NCI-H1436 (cell line): ENCODE measurements at regions not wholly inside any gene's neighbourhood (a gene's known extent, or its start where the extent isn't known, plus 50 kb on each side); places are given as distances from the start of the nearest gene placed in this dataset.

Experiments
- DNase-seq: peaks from one replicate; lab custom pipeline; 2025; lab: John Stamatoyannopoulos, UW

DNA sequence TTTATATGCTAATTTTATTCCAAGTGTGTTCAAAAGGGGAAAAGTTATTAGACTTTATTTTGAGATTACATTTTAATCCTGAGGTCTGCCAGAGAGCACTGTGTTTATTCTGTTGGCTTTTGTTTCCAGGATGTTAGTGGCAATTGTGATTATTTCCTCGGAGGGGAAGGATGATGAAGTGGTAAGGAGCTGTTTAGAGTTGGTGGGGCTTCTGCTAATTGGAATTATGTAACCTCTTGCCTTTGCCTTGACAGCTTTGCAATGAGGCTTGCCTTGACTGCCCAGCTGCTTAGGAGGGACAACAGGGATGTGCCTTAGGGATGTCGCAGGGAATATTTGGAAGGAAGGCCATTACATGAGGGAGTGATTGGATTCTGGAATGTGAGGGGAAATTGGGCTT lies 89.7 kb upstream of the E2F8 start:
- DNase-seq: no peak

DNA sequence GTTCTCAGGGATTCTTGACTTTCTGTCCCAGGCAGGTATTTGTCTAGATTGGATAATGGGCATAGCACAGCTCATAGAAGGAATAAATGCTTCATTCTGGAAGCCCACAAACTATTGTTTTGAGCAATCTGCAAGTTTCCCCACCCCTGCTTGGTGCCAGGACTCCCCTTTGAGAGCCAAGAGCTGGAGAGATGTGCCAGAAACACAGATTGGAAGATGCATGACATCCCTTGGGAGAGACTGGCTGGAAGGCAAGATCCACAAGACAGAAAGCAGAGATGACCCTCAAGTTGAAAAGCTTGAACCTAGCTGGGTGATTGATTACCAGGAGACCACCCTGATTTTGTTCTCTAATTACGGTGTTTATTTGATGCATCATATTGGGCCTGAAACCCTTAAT lies 89.2 kb upstream of the E2F8 start:
- no peak for DNase-seq

DNA sequence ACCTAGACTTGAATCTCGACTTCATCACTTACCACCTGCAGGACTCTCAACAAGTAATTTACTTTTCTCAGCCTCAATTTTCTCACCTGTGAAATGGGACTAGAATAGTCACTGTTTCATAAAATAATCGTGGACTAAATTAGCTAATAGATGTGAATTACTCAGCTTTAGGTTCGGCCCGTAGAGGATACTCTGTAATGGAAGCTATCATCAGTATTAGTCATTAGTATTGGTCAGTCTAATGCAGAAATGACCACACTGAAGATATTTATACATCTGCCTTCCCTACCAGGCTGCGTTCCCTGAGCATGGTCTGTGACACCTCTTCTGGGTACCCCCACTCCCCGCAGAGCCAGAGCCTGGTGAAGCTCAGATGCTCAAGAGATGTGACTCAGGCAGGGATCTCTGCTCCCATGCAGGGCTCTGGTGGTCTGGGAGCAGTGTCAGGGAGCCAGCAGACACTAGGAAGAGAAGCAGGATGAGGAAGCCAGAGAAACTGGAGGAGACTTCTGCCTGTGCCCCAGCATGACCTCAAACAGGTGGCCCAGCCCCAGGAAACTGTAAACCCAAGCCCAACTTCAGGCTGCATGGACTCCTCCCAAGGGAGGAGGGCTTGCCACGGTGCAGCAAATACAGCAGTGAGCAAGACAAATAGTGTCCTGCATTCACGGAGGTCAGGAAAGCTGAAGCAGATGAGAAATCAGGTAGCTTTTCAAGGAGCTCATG lies 88.0 kb upstream of the E2F8 start:
- DNase-seq: no peak

DNA sequence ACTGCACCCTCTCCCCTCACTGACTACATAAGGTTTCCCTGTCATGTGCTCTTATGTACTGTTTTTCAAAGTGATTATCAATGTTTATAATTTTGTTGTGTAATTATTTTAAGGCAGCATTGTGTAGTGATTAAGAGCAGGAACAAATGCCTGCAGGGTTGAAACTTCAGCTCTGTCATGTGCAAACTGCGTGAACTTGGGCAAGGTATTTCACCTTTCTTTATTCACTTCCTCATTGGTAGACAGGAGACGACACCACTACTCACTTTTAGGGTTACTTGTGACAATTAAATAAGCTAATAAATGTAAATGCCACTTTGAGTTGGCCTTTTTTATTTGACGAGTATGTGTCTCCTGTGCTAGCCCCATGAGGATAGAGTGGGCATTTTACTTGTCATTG lies 86.5 kb upstream of the E2F8 start:
- no peak for DNase-seq

DNA sequence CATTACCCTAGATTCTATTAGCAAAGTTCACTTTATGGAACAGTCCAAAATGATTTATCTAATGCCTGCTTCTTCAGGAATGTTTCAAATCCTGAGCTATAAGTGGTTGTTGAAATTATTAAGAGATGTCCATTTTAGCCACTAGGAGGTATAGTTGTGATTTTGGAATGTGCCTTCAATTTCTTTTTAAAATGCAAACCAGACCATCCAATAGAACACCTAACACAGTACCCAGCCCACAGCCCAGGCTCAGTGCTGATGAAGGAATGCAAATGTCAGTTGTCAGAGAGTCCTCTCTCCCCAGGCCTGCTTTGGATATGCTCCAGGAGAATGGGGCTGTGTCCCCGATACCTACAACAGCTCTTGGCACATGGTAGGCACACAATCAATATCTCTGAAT lies 85.8 kb upstream of the E2F8 start:
- DNase-seq: no peak

DNA sequence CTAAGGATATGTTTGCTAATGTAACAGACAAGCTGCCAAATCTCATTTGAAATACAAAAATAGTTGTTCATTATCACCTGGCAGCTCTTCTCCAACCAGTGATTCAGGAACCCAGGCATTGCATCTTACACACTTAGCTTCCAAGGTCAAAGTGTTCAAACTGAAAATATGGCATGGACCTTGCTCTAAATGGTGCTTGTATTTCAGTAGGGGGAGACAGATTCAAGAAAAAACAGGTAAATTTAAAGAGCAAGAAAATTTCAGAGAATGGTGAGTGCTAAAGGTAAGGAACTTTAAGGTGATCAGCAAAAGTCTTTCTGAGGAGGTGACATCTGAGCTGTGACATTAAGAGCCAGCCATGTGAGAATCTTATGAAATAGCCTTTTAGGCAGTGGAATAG lies 82.8 kb upstream of the E2F8 start:
- DNase-seq: no peak

DNA sequence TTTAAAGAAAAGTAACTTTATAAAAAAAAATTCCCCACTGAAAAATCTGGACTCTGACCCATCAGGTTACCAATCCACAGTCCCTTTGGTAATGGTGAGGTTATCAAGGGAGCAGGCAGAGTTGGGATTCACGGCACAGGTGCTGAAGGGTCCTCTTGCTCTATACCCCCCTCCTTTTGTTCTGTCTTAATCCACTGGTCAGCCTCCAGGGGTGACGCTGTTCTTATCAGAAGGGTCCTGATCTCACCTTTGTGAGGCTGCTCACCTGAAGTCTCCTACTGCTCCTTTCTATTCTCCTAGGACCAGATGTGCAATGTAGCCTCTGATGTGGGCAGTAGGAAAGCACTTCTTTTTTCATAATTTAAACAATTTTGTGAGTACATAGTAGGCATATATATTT lies 80.6 kb upstream of the E2F8 start:
- no peak for DNase-seq

DNA sequence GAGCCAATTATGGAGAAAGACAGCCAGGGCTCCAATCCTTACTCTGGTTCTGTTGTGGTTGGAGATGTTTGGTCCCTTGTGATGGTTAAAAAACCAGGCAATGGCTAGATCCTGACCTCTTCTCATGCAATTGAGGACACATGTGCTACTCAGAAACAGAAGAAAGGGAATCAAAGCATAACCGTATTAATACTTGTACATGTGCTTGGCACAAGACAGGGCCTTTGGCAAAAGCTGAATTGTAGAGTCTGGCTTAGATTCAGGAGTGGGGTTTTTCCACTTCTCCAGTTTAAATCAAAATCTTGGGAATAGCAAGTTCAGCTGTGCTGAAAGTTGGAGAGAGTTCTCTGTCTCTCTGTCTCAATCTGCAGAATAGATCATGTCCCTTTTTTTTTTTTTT lies 80.1 kb upstream of the E2F8 start:
- DNase-seq: no peak

DNA sequence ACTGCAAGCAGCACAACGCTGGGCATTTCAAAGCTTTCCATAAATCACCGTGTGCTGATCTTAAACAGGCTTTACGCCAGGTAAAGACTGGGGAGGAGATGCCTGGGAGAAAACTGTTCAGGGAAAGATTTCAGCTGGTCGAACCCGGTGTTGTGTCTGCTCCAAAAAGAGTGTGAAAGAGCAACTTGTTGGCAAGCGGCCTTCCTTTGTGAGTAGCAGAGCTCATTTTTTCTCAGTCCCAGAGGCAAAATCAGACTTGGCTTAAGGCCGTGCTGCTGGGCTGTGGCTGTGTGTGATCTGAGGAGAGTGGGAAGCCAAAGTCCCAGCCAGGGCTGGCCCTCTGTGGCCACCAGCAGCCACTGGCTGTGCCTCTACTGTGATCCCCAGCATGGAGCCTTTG lies 75.7 kb upstream of the E2F8 start:
- no peak for DNase-seq

DNA sequence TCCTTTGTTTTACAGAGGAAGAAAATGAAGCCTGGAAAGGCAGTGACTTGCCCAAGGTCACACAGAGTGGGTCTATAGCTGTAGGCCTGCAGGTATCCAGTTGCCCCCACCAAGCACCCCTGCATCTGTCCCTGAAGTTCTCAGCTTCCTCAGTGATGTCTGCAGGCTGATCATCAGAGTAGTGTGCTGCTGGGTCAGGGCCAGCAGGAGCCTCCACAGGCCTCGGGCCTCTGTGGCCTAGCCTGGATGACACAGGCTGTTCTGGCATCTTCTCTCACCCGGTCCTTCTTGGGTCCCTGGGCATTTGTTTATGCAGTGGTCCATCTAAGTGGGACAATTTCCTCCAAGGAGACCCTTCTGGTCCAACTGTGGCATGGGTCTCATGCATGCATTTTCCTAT lies 74.8 kb upstream of the E2F8 start:
- no peak for DNase-seq

DNA sequence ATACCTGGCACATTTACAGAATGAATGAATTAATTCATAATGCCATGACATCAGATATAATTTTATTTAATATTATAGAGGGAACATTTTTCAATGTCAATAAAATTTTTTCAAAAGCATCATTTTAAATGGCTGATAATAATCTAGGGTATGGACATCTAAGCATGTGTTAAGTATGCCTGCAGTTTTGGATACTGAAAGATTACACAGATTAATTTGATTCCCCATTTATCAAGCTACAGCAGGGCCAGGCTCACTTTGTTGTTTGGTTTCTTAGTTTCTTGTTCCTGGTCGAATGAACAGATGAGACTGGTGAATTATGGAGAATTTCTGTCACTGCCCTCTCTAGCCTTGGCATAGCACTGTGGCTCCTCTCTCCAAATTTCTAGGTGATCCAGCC lies 72.4 kb upstream of the E2F8 start:
- no peak for DNase-seq

DNA sequence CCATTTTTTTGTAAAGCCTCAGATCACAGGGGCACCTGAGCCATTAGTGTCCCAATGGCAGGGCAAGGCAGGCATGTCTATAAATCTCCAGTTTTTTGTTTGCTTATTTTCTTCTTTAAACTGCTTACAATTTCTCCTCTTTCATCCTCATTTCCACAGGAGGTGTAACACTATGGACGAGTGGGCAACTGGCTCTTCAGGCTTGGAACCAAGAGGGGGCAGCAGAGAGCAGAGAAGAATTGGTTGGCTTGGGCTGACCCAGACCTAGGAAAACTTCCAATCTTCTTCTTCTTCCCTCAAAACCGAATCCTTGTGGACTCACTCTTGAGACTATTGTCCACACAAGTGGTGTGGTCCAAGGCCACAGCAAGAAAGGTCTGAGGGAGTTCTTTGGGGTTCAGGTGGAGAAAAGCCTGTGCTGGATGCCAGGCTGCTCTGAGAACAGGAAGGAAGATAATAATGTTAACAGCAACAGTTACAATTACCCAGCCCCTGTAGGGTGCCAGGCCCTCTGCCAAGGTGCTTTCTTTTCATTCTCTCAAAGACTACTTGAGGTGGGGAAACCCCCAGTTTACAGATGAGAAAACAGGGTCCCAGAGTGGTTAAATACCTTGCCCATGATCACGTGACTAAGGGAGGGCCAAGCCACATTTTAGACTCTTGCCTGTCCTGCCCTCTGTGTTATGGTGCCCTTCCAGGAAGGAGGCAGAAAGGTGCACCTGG lies 70.7 kb upstream of the E2F8 start:
- DNase-seq: peak; percentile 26

DNA sequence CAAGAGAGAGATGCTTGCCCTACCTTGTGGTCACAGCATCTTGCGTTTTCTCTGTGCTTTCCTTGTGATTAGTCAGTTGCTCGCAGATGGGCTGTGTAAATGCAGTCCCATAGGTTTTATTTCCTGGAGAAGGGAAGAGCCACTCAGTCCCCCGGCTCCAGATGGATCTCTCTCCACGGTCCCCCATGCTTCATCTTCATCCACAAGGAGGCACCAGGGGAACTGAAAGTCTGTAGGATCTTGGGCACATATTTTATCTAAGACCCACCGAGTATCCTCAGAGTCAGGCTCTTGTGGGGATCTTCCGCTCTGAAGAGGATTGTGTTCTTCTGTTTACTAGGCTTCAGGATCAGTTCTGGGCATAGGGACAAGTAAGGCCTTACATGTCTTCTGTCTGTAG lies 66.8 kb upstream of the E2F8 start:
- no peak for DNase-seq

DNA sequence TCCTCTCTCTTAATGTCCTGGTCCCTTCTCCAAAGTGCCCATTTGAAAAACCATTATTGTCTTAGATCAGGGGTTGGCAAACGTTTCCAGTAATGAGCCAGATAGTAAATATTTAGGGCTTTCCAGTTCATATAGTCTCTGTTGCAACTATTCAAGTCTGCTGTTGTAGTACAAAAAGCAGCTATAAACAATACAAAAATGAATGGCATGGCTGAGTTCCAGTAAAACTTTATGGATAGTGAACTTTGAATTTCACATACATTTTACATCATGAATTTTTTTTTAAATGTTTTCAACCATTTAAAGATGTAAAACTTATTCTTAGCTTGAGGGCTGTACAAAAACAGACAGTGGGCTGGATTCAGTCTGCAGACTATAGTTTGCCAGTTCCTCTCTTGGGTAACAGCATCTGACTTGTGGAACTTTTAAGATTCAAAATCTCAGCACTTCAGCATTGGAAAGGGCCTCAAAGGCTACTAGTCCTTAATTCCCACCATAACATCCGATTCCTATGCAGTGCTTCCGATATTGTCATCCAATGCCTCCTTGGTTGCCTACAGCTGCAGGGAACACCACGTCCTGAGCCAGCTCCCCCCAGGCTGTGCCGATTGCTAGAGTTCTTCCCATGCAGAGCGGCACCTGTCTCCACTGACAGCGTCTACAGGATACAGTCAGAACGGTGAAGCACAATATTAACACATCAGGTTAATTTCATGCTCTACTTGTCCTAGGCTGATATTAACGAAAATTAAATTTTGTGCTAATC lies 65.6 kb upstream of the E2F8 start:
- DNase-seq: no peak

DNA sequence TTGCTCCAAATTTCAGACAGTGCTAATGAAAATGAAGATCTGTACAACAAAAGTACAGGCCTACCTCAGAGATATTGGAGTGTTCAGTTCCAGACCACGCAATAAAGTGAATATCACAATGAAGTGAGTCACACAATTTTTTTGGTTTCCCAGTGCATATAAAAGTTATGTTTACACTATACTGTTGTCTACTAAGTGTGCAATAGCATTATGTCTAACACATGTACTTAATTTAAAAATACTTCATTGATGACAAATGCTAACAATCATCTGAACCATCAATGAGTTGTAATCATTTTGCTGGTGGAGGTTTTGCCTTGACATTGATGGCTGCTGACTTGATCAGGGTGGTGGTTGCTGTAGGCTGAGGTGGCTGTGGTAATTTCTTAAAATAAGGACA lies 60.6 kb upstream of the E2F8 start:
- DNase-seq: no peak

DNA sequence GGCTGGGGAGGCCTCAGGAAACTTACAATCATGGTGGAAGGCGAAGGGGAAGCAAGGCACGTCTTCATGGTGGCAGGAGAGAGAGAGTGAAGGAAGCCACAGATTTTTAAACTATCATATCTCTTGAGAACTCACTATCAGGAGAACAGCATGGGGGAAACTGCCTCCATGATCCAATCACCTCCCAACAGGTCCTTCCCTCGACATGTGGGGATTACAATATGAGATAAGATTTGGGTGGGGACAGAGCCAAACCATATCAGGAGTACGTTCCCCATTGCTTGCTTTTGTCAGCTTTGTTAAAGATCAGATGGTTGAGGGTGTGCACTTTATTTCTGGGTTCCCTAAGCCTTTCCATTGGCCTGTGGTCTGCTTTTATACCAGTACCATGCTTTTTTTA lies 53.7 kb upstream of the E2F8 start:
- no peak for DNase-seq

DNA sequence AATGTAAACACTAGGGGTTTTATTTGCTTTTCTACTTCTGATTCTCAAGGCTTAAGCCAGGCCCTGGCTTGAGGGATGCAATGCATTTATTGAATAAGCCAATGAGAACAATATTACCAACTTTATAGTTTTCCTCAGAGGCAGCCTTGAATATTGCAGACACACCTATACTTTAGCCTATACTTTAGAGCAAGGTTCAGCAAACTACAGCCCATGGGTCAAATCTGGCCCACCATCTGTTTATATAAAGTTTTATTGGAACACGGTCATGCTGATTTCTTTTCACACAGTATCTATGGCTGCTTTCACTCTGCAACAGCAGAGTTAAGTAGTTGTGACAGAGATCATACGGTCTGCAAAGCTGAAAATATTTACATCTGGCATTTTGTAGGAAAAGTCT lies 50.3 kb upstream of the E2F8 start:
- no peak for DNase-seq
